Mucosa of rectum (tissue), 2 donors: ENCODE measurements at regions not wholly inside any gene's neighbourhood (a gene's known extent, or its start where the extent isn't known, plus 50 kb on each side); places are given as distances from the start of the nearest gene placed in this dataset.

Experiments used
- H3K27ac ChIP-seq, 2 donors: one replicate each; pipeline ENCODE4 v1.7.0; 2013; ENCODE audit warnings: inconsistent platforms in 2 of 2, low read depth in 2 of 2, low read length in 2 of 2
- H3K27me3 ChIP-seq, 2 donors: one replicate each; pipeline ENCODE4 v1.7.0; 2013; ENCODE audit warnings: low read length in 2 of 2; ENCODE audit not compliant: control insufficient read depth in 2 of 2, insufficient read depth in 2 of 2
- H3K36me3 ChIP-seq, 2 donors: one replicate each; pipeline ENCODE4 v1.7.0; 2013; ENCODE audit warnings: low read length in 2 of 2; ENCODE audit not compliant: control insufficient read depth in 2 of 2, insufficient read depth in 2 of 2
- H3K4me1 ChIP-seq, 2 donors: one replicate each; pipeline ENCODE4 v1.7.0; 2013; ENCODE audit warnings: low read length in 2 of 2, mild to moderate bottlenecking in 1 of 2; ENCODE audit not compliant: control insufficient read depth in 2 of 2, insufficient read depth in 2 of 2
- H3K4me3 ChIP-seq, 2 donors: one replicate each; pipeline ENCODE4 v1.7.0; 2013; ENCODE audit warnings: low read length in 2 of 2
- H3K9ac ChIP-seq, 2 donors: one replicate each; pipeline ENCODE4 v1.7.0; 2013; ENCODE audit warnings: low read length in 2 of 2, low read depth in 1 of 2, mild to moderate bottlenecking in 1 of 2
- H3K9me3 ChIP-seq, 2 donors: one replicate each; pipeline ENCODE4 v1.7.0; 2013; ENCODE audit warnings: low read length in 2 of 2; ENCODE audit not compliant: control insufficient read depth in 2 of 2
- donor health status: healthy.
- donor health status: Normal muscosa, but diverticular disease.

- Histone ChIP-seq H3K27ac (no peak overlapping the region), H3K4me3 (no peak overlapping the region), H3K9ac (no peak overlapping the region), H3K4me1 (peaks cover 0 to 4% of the 10 kb centered on the region in 2 donors), H3K27me3 (no peaks in the 10 kb centered on the region), H3K9me3 (no peaks in the 10 kb centered on the region), H3K36me3 (no peaks in the 10 kb centered on the region)
Measured at GRCh38 chr2:203789618-203790017, 78.0 kb upstream of the CTLA4 start.

GRCh38 chr2:203790134-203790852 is 77.3 kb upstream of the CTLA4 start:
- H3K9me3 ChIP-seq: no peaks in the 10 kb centered on the region
- H3K27me3 ChIP-seq: no peaks in the 10 kb centered on the region
- no peak overlapping the region for H3K9ac ChIP-seq
- H3K4me3 ChIP-seq: no peak overlapping the region
- peaks cover 0 to 4% of the 10 kb centered on the region in 2 donors for H3K4me1 ChIP-seq
- H3K36me3 ChIP-seq: no peaks in the 10 kb centered on the region
- H3K27ac ChIP-seq: no peak overlapping the region

GRCh38 chr2:203796248-203797010 is 71.1 kb upstream of the CTLA4 start:
- Histone ChIP-seq H3K4me3 (no peak overlapping the region), H3K4me1 (no peaks in the 10 kb centered on the region), H3K27ac (no peak overlapping the region), H3K36me3 (no peaks in the 10 kb centered on the region), H3K27me3 (no peaks in the 10 kb centered on the region), H3K9ac (no peak overlapping the region), H3K9me3 (no peaks in the 10 kb centered on the region)

DNA sequence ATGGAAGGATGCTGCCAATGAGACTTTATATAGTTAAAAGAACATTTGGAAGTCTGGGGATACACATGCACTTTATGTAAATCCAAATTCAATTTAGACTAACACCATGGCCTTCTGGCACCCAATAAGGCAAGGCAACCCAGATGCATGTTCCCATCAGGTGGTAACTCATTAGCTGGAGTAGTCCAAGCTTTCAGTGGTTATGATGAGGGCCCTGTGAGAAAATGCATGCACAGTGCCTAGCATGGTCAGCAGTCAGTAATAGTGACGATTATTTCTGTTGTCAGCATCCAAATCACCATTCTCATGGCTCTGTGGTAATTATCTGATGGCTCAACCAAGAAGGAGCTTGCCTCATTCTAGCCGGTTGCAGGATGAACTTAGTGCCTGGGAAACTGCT is 70.3 kb upstream of the CTLA4 start:
- Histone ChIP-seq H3K36me3 (no peaks in the 10 kb centered on the region), H3K4me3 (no peak overlapping the region), H3K9ac (no peak overlapping the region), H3K4me1 (no peaks in the 10 kb centered on the region), H3K9me3 (no peaks in the 10 kb centered on the region), H3K27ac (no peak overlapping the region), H3K27me3 (no peaks in the 10 kb centered on the region)

DNA sequence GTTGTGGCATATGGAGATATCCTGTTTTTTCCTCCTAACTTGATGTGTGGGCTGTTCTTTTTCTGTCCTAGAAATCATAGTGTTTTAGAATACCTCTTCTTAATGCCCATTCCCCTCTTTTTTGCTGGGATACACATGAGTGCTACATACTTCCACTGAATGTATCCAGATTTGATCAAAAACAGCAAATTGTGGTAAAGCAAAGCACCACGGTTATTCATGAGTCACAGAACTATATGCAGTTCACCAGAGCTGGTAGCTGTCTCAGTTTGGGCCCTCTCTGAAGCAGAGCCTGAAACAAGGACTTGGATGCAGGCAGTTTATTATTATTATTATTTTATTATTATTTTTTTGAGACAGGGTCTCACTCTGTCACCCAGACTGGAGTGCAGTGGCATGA is 69.9 kb upstream of the CTLA4 start:
- Histone ChIP-seq H3K9ac (no peak overlapping the region), H3K27me3 (no peaks in the 10 kb centered on the region), H3K36me3 (no peaks in the 10 kb centered on the region), H3K4me3 (no peak overlapping the region), H3K4me1 (no peaks in the 10 kb centered on the region), H3K27ac (no peak overlapping the region), H3K9me3 (no peaks in the 10 kb centered on the region)

GRCh38 chr2:203798296-203799087 is 69.1 kb upstream of the CTLA4 start:
- Histone ChIP-seq H3K27me3 (no peaks in the 10 kb centered on the region), H3K9me3 (no peaks in the 10 kb centered on the region), H3K9ac (no peak overlapping the region), H3K27ac (no peak overlapping the region), H3K4me1 (no peaks in the 10 kb centered on the region), H3K36me3 (no peaks in the 10 kb centered on the region), H3K4me3 (no peak overlapping the region)

- H3K27ac ChIP-seq: no peak overlapping the region
- H3K9me3 ChIP-seq: no peaks in the 10 kb centered on the region
- H3K4me1 ChIP-seq: no peaks in the 10 kb centered on the region
- H3K27me3 ChIP-seq: no peaks in the 10 kb centered on the region
- no peak overlapping the region for H3K9ac ChIP-seq
- no peaks in the 10 kb centered on the region for H3K36me3 ChIP-seq
- no peak overlapping the region for H3K4me3 ChIP-seq
Measured at GRCh38 chr2:203799908-203800307, 67.7 kb upstream of the CTLA4 start.

DNA sequence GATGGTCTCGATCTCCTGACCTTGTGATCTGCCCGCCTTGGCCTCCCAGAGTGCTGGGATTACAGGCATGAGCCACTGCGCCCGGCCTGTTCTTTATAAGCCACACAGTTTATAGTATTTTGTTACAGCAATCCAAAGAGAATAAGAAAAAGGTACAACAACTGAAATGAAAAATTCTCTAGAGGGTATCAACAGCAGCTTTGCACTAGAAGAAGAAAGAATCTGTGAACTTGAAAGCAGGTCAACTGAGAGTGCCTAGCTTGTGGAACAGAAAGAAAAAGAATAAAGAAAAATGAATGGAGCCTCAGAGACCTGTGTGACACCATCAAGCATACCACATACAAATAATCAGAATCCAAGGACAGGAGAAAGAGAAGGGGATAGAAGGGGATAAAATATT is 66.8 kb upstream of the CTLA4 start:
- Histone ChIP-seq H3K9me3 (no peaks in the 10 kb centered on the region), H3K9ac (no peak overlapping the region), H3K4me1 (no peaks in the 10 kb centered on the region), H3K4me3 (no peak overlapping the region), H3K27me3 (no peaks in the 10 kb centered on the region), H3K36me3 (no peaks in the 10 kb centered on the region), H3K27ac (no peak overlapping the region)

DNA sequence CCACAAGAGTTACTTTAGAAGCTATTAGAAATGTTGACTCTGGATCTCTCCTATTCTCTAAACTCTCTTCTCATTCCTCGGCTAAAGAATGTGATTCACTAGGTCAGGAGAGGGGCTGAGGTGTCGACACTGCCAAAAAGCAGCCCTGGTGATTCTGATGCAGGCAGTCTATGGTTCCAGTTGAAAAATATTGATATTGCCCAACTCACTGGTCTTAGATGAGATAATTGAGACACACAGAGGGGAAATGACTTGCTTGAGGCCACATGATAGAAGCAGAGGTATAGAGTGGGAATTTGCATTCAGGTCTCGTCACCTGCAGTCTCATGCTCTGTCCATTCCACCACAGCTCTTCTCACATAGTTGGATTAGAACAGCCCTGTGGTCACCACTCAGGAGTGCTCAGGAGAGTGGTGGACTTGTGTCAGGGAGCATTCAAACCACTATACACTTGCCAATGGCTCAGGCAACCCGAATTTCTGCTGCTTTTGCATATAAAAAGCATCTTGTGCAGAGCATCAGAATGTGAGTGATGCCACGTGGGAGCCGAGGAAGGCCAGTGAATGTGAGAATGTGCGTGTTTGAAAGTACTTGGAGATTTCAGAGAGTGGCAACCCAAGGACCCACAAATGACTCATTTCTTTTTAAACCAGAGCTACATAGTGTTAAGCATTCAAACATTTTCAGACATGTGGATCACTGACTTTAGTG is 65.1 kb upstream of the CTLA4 start:
- no peak overlapping the region for H3K9ac ChIP-seq
- H3K4me1 ChIP-seq: no peaks in the 10 kb centered on the region
- no peak overlapping the region for H3K27ac ChIP-seq
- H3K4me3 ChIP-seq: no peak overlapping the region
- H3K27me3 ChIP-seq: no peaks in the 10 kb centered on the region
- H3K9me3 ChIP-seq: no peaks in the 10 kb centered on the region
- no peaks in the 10 kb centered on the region for H3K36me3 ChIP-seq
